ENCODE measurements at regions not wholly inside any gene's neighbourhood (a gene's known extent, or its start where the extent isn't known, plus 50 kb on each side); places are given as distances from the start of the nearest gene placed in this dataset.

DNA sequence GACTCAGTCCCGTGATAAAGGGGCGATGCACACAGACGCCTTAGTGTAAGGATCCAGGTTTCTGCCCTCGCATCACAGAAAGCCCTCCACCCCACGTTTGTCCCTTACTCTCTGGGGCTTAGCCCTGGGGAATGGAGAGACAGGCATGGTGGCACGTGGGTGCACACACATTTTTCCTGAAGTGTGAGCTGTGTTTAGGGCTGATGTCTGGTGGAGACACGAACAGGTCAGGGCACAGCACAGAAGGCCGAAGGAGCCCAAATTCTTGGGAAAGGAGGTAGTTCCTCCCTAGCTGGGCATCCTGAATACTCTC is 84.3 kb upstream of the DHRSX start:
- H3K27me3 Mint-ChIP-seq (ENCODE audit: unreplicated experiment) = peaks cover 5% of the 10 kb centered on the region
- no peak overlapping the region for H3K27ac Mint-ChIP-seq (ENCODE audit: unreplicated experiment)
- H3K36me3 Mint-ChIP-seq (ENCODE audit: unreplicated experiment) = no peaks in the 10 kb centered on the region
- peaks cover 4% of the 10 kb centered on the region for H3K9me3 Mint-ChIP-seq (ENCODE audit: unreplicated experiment)
- no peak for DNase-seq
- TF ChIP-seq CTCF (IDR thresholded peaks at IDR 0.05; ENCODE audit: partially characterized antibody, unreplicated experiment) = no peak
- peaks cover 6% of the 10 kb centered on the region for H3K4me1 Mint-ChIP-seq (ENCODE audit: low read depth, unreplicated experiment)
- peak overlapping the region; percentile 91 for H3K4me3 Mint-ChIP-seq (ENCODE audit: unreplicated experiment)

DNA sequence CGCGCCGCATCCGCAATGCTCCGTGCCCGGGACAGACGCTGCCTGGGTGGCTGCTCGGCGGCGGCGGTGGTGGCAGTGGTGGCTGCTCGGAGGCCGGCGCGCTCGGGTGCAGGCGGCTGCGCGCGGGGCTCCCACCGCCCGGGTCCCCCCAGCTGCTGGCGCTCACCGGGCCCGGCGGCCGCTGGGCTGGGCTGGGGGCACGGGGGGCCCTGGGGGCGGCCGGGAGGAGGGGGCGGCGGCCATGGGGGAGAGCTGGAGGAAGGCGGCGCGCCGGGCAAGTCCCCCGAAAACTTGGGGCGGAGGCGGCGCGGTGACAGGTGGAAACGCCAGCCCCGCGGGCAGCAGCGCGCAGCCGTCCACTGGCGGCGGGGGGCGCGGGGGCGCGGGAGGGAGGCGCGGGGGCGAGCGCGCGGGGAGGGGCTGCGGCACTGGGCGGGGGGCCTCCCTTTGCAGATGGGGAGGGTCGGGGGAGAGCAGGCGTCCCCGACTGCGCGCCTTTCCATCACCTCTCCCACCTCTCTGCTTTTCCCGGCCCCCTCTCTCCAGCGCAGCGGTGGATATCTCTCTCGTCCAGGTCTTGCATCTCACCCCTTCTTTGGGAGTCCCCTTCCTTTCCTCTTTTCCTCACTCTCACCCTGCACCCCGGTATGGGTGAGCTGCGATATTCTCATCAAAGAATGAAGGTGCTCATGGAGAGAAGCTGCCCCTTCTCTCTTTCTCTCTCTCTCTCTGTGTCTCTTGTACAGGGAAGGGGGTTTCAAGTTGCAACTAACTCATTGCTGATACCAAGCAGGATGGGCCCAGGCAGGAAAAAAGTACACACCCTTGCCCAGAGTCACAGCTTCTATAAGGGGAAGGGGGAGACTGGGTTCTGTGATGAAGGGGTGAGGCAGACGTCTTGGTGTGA is 83.7 kb upstream of the DHRSX start:
- H3K4me1 Mint-ChIP-seq (ENCODE audit: low read depth, unreplicated experiment) = peaks cover 6% of the 10 kb centered on the region
- H3K36me3 Mint-ChIP-seq (ENCODE audit: unreplicated experiment) = no peaks in the 10 kb centered on the region
- peak; percentile 70 for DNase-seq
- peaks cover 5% of the 10 kb centered on the region for H3K27me3 Mint-ChIP-seq (ENCODE audit: unreplicated experiment)
- peak overlapping the region; percentile 91 for H3K4me3 Mint-ChIP-seq (ENCODE audit: unreplicated experiment)
- H3K27ac Mint-ChIP-seq (ENCODE audit: unreplicated experiment) = no peak overlapping the region
- TF ChIP-seq CTCF (IDR thresholded peaks at IDR 0.05; ENCODE audit: partially characterized antibody, unreplicated experiment) = no peak
- peaks cover 4% of the 10 kb centered on the region for H3K9me3 Mint-ChIP-seq (ENCODE audit: unreplicated experiment)

DNA sequence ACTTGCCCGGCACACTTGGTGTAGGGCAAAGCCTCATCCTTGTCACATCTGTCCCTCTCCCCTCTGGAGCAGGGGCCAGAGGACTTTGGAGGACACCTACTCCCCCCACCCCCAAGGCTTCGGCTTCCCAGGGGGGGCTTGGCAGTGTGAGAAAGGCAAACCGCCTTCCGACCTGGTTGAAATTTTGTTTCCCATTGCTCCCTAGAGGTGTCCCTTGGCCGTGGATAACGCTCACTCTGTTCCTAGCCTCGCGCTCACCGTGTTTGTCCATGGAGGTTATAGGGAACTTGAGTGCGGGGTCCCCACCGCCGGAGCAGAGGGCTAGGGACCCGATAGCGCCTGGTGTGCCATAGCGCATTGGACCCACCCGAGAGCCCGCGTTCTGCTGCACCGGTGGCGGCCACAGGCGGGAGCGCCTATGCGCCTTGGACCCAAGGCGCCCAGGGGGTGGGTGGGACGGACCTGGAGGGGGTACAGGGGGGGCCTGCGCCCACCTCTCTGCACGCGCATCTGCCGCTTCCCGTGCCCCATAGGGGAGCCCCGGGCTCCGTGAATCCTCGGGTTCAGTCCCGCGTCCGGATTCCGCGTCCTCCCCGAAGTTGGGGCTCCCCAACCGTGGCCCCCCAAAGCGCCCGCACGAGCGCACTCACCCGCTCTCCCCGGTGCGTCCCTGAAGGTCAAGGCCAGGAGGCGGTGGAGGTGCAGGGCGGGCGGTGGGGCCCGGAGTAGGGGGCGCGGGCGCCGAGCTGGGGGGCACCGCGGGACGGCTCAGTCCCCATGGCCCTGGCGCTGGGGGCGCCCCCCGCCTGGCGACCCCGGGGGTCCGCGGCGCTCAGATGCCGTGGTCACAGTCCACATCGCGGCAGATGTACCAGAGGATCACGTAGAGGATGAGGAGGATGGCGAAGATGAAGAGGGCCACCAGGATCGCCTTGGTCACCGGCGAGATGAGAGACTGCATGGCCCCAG is 82.7 kb upstream of the DHRSX start:
- H3K9me3 Mint-ChIP-seq (ENCODE audit: unreplicated experiment) = peaks cover 4% of the 10 kb centered on the region
- peaks cover 5% of the 10 kb centered on the region for H3K27me3 Mint-ChIP-seq (ENCODE audit: unreplicated experiment)
- no peaks in the 10 kb centered on the region for H3K36me3 Mint-ChIP-seq (ENCODE audit: unreplicated experiment)
- H3K27ac Mint-ChIP-seq (ENCODE audit: unreplicated experiment) = no peak overlapping the region
- peak; percentile 26 for DNase-seq
- peak overlapping the region; percentile 82 for H3K4me3 Mint-ChIP-seq (ENCODE audit: unreplicated experiment)
- H3K4me1 Mint-ChIP-seq (ENCODE audit: low read depth, unreplicated experiment) = peaks cover 6% of the 10 kb centered on the region
- TF ChIP-seq CTCF (IDR thresholded peaks at IDR 0.05; ENCODE audit: partially characterized antibody, unreplicated experiment) = no peak

DNA sequence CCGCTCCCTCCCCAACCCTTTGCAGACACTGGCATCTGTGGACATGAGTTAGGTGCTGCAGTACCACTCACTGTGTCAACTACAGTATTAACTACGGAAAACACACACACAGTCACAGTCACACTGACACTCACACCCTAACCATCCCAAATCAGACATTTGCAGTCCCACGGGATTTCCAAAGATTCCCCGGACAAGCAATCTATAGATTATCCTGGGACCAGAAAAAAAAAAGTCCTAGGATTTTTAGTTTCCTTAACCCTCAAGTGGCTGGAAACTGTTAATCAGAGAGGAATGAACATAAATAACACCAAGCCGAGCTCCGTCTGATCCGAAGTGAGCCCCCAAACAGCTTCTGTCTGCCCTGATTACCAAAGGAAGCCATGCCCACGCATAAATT is 81.9 kb upstream of the DHRSX start:
- H3K27ac Mint-ChIP-seq (ENCODE audit: unreplicated experiment) = no peak overlapping the region
- H3K4me1 Mint-ChIP-seq (ENCODE audit: low read depth, unreplicated experiment) = peaks cover 10% of the 10 kb centered on the region
- no peaks in the 10 kb centered on the region for H3K36me3 Mint-ChIP-seq (ENCODE audit: unreplicated experiment)
- H3K4me3 Mint-ChIP-seq (ENCODE audit: unreplicated experiment) = peak overlapping the region; percentile 50
- peaks cover 4% of the 10 kb centered on the region for H3K9me3 Mint-ChIP-seq (ENCODE audit: unreplicated experiment)
- TF ChIP-seq CTCF (IDR thresholded peaks at IDR 0.05; ENCODE audit: partially characterized antibody, unreplicated experiment) = no peak
- peaks cover 5% of the 10 kb centered on the region for H3K27me3 Mint-ChIP-seq (ENCODE audit: unreplicated experiment)
- no peak for DNase-seq

All from glutamatergic neuron (in vitro differentiated cells).